ENCODE measurements at regions not wholly inside any gene's neighbourhood (a gene's known extent, or its start where the extent isn't known, plus 50 kb on each side); places are given as distances from the start of the nearest gene placed in this dataset.

DNA sequence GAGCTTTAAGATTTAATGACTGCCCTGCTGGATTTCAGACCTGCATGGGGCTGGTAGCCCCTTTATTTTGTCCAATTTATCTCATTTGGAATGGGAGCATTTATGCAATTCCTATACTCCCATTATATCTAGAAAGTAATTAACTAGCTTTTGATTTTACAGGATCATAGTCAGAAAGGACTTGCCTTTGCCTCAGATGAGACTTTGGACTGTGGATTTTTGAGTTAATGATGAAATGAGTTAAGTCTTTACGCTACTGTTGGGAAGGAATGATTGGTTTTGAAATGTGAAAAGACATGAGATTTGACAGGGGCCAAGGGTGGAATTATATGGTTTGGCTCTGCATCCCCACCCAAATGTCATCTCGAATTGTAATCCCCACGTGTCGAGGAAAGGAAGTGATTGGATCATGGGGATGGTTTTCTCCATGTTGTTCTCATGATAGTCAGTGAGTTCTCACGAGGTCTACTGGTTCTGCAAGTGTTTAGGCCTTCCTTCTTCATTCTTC lies 213.1 kb upstream of the DCN start:
- no peak for DNase-seq (ENCODE audit: low read depth)
- Histone ChIP-seq H3K36me3 (ENCODE audit: control insufficient read depth, insufficient read depth, low read length, severe bottlenecking) (no peaks in the 10 kb centered on the region), H3K4me3 (ENCODE audit: low read length) (no peak overlapping the region), H3K4me1 (ENCODE audit: control insufficient read depth, insufficient read depth, low read length) (no peaks in the 10 kb centered on the region), H3K27me3 (replicated peaks; ENCODE audit: control insufficient read depth, insufficient read depth, low read length) (no peaks in the 10 kb centered on the region), H3K9me3 (ENCODE audit: control insufficient read depth, low read length) (peaks cover 5% of the 10 kb centered on the region), H3K9ac (ENCODE audit: low read length) (no peak overlapping the region)

DNA sequence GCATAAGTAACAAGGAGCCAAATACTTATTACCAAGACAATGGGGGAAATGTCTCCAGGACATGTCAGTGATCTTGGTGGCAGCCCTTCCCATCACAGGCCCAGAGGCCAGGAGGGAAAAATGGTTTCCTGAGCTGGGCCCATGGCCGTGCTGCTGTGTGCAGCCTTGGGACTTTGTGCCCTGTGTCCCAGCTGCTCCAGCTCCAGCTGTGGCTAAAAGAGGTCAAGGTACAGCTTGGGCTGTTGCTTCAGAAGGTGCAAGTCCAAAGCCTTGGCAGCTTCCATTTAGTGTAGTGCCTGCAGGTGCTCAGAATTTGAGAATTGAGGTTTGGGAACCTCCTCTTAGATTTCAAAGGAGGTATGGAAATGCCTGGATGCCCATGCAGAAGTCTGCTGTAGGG lies 212.3 kb upstream of the DCN start:
- H3K9ac ChIP-seq (ENCODE audit: low read length): no peak overlapping the region
- peaks cover 5% of the 10 kb centered on the region for H3K9me3 ChIP-seq (ENCODE audit: control insufficient read depth, low read length)
- no peak for DNase-seq (ENCODE audit: low read depth)
- no peaks in the 10 kb centered on the region for H3K4me1 ChIP-seq (ENCODE audit: control insufficient read depth, insufficient read depth, low read length)
- no peaks in the 10 kb centered on the region for H3K27me3 ChIP-seq (replicated peaks; ENCODE audit: control insufficient read depth, insufficient read depth, low read length)
- H3K36me3 ChIP-seq (ENCODE audit: control insufficient read depth, insufficient read depth, low read length, severe bottlenecking): no peaks in the 10 kb centered on the region
- no peak overlapping the region for H3K4me3 ChIP-seq (ENCODE audit: low read length)

DNA sequence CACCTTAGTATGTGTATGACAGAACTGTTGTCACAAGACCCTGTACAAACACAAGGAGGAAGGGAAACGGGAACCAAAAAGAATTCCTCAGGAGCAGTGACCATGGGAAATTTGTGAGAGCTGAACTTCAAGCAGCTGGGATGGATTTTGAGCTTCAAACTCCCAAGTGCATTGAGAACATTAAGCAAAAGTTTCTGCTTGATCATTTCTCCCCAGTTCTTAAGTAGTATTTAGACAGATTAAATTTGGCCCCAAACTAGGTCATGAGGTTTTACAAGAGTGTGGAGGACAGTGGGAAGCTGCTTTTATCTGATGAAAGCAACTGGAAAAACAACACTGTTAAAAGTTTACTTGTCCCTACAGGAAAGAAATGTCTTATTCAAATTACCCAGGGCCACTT lies 206.0 kb upstream of the DCN start:
- H3K9ac ChIP-seq (ENCODE audit: low read length): no peak overlapping the region
- no peaks in the 10 kb centered on the region for H3K36me3 ChIP-seq (ENCODE audit: control insufficient read depth, insufficient read depth, low read length, severe bottlenecking)
- no peaks in the 10 kb centered on the region for H3K27me3 ChIP-seq (replicated peaks; ENCODE audit: control insufficient read depth, insufficient read depth, low read length)
- DNase-seq (ENCODE audit: low read depth): peak; percentile 63
- no peak overlapping the region for H3K4me3 ChIP-seq (ENCODE audit: low read length)
- H3K4me1 ChIP-seq (ENCODE audit: control insufficient read depth, insufficient read depth, low read length): no peaks in the 10 kb centered on the region
- peaks cover 5% of the 10 kb centered on the region for H3K9me3 ChIP-seq (ENCODE audit: control insufficient read depth, low read length)

DNA sequence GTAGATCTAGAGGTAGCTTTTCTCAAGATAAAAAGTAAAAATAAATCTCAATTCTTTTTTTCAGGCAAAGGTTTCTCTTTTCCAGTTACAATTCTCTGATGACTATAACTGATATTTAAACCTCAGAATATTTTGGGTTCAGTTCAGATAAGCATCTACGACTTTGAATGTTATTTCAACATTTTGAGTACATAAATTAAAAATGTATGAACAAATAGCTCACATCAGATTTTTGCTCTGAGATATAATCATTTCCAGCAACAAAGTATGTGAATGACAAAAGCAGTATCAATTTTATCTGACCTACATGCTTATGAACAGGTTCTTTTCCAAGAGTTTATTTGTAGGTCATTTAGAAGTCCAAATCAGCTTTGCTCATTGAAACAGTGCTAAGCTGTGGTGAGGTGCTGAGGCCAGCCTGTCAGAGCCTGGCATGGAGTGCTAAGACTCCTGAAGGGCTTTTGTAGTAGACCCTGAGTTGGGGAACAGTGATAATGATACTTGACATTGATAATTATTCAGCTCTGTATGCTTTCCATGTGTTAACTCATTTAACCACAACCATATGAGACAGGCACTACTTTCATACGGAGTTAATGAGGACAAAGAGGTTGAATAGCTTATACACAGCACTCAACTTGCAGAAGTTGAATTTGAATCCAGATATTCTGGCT lies 205.0 kb upstream of the DCN start:
- Histone ChIP-seq H3K9me3 (ENCODE audit: control insufficient read depth, low read length) (peaks cover 5% of the 10 kb centered on the region), H3K4me1 (ENCODE audit: control insufficient read depth, insufficient read depth, low read length) (no peaks in the 10 kb centered on the region), H3K9ac (ENCODE audit: low read length) (no peak overlapping the region), H3K36me3 (ENCODE audit: control insufficient read depth, insufficient read depth, low read length, severe bottlenecking) (no peaks in the 10 kb centered on the region), H3K27me3 (replicated peaks; ENCODE audit: control insufficient read depth, insufficient read depth, low read length) (no peaks in the 10 kb centered on the region), H3K4me3 (ENCODE audit: low read length) (no peak overlapping the region)
- DNase-seq (ENCODE audit: low read depth): peak; percentile 32

DNA sequence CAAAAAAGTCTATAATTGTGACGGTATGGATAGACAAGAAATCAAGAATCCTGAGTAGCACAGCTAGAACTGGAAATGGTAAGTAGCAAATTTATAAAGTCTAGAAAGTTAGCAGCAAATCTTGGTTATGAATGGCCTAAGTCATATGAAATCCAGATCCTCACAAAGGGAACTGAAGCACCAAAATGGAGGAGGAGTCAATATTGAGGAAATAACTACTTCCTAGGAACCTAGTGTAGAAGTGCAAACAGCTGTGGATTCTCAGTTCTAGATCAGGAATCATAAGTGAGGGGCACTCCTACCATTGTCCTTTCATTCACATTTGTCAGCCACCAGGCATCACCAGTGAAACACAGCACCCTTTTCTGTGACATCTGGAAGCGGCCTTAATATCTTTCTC lies 202.2 kb upstream of the DCN start:
- Histone ChIP-seq H3K9me3 (ENCODE audit: control insufficient read depth, low read length) (no peaks in the 10 kb centered on the region), H3K27me3 (replicated peaks; ENCODE audit: control insufficient read depth, insufficient read depth, low read length) (no peaks in the 10 kb centered on the region), H3K4me1 (ENCODE audit: control insufficient read depth, insufficient read depth, low read length) (peaks cover 15% of the 10 kb centered on the region), H3K9ac (ENCODE audit: low read length) (no peak overlapping the region), H3K36me3 (ENCODE audit: control insufficient read depth, insufficient read depth, low read length, severe bottlenecking) (no peaks in the 10 kb centered on the region), H3K4me3 (ENCODE audit: low read length) (no peak overlapping the region)
- DNase-seq (ENCODE audit: low read depth): no peak

DNA sequence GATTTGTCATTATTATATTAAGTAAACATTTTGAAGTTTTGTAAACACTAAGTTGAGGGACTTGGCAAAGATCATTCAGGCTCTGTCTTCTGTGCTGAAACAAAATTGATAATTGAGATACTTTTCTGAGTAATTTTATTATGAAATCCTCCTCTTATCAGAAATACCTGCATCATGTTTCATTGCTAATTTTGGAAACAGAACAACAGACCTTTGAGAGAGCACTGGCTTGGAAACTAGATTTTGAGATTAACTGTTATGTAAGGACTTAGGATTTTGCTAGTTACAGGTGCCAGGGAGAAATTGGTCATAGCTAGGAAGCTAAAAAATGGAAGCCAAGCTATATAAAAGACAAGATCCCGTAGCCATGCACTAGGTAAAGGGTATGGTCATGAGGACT lies 201.7 kb upstream of the DCN start:
- Histone ChIP-seq H3K4me3 (ENCODE audit: low read length) (no peak overlapping the region), H3K4me1 (ENCODE audit: control insufficient read depth, insufficient read depth, low read length) (peaks cover 19% of the 10 kb centered on the region), H3K36me3 (ENCODE audit: control insufficient read depth, insufficient read depth, low read length, severe bottlenecking) (no peaks in the 10 kb centered on the region), H3K9ac (ENCODE audit: low read length) (no peak overlapping the region), H3K27me3 (replicated peaks; ENCODE audit: control insufficient read depth, insufficient read depth, low read length) (no peaks in the 10 kb centered on the region), H3K9me3 (ENCODE audit: control insufficient read depth, low read length) (no peaks in the 10 kb centered on the region)
- no peak for DNase-seq (ENCODE audit: low read depth)

DNA sequence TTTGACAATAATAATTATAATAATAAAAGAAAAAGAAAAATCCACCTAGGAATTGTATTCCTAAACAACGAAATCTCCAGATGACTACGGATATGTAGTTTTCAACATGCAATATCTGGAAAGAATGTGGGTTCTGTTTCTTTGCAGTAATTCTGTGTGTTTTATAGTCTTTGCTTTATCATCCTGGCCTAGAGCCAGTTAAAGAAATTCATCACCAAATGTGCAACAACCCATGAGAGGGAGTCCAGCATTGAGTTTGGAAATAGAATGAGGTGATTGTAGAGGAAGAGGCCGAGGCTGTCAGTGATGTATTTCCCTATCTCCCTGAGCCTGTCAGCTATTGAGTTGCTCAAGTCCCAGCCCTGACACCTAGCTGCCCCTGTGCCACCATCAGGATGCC lies 200.5 kb upstream of the DCN start:
- DNase-seq (ENCODE audit: low read depth): no peak
- Histone ChIP-seq H3K4me1 (ENCODE audit: control insufficient read depth, insufficient read depth, low read length) (peaks cover 32% of the 10 kb centered on the region), H3K9ac (ENCODE audit: low read length) (no peak overlapping the region), H3K9me3 (ENCODE audit: control insufficient read depth, low read length) (no peaks in the 10 kb centered on the region), H3K27me3 (replicated peaks; ENCODE audit: control insufficient read depth, insufficient read depth, low read length) (no peaks in the 10 kb centered on the region), H3K4me3 (ENCODE audit: low read length) (no peak overlapping the region), H3K36me3 (ENCODE audit: control insufficient read depth, insufficient read depth, low read length, severe bottlenecking) (no peaks in the 10 kb centered on the region)

DNA sequence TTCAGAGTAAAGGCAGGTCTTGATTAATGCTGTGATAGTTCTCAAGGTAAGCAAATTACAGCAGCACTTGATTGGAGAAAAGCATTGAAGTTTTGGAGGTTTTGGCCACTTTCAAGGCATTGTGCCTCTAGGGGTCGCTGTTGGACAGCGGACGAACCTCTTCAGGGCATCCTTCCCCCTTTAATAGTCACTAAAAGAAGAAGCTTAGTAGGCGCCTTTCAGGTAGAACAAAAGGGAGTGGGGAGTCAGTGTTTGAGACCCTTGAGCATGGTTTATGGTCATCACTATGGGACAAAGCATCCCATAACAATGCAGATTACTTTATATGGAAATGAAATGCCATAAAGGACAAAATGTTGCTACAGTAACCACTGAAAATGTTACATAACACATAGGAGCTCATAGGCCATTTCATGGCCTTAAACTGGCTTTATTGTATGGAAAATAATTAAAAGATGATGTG lies 199.5 kb upstream of the DCN start:
- Histone ChIP-seq H3K27me3 (replicated peaks; ENCODE audit: control insufficient read depth, insufficient read depth, low read length) (no peaks in the 10 kb centered on the region), H3K9ac (ENCODE audit: low read length) (peak overlapping the region; percentile 89), H3K9me3 (ENCODE audit: control insufficient read depth, low read length) (no peaks in the 10 kb centered on the region), H3K4me1 (ENCODE audit: control insufficient read depth, insufficient read depth, low read length) (peaks cover 41% of the 10 kb centered on the region), H3K4me3 (ENCODE audit: low read length) (peak overlapping the region; percentile 82), H3K36me3 (ENCODE audit: control insufficient read depth, insufficient read depth, low read length, severe bottlenecking) (no peaks in the 10 kb centered on the region)
- DNase-seq (ENCODE audit: low read depth): peak; percentile 94

DNA sequence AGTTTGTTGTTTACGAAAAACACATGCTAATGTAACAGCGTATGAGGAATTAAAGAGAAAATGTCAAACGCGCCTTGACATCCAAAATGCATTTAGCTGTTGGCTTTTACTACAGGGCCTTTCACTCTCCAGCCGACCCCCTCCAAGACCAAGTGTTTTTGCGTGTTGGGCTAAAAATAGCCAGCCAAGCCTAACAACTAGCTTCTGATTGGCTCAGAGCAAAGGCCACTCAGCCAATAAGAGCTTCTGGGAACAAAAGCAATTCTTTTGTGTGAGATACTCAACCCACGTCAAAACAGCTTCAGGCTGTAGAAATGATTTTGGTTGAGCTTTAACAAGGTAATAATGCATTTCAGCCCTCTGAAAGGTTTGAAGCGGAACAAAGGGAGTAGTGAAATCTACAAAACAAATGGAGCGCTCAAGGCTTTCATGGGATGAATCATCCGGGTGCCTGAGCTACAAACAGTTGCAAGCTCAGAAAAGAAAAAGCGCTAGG lies 198.7 kb upstream of the DCN start:
- peaks cover 43% of the 10 kb centered on the region for H3K4me1 ChIP-seq (ENCODE audit: control insufficient read depth, insufficient read depth, low read length)
- DNase-seq (ENCODE audit: low read depth): peak; percentile 92
- no peaks in the 10 kb centered on the region for H3K36me3 ChIP-seq (ENCODE audit: control insufficient read depth, insufficient read depth, low read length, severe bottlenecking)
- peak overlapping the region; percentile 89 for H3K9ac ChIP-seq (ENCODE audit: low read length)
- H3K9me3 ChIP-seq (ENCODE audit: control insufficient read depth, low read length): no peaks in the 10 kb centered on the region
- H3K4me3 ChIP-seq (ENCODE audit: low read length): peak overlapping the region; percentile 82
- no peaks in the 10 kb centered on the region for H3K27me3 ChIP-seq (replicated peaks; ENCODE audit: control insufficient read depth, insufficient read depth, low read length)

DNA sequence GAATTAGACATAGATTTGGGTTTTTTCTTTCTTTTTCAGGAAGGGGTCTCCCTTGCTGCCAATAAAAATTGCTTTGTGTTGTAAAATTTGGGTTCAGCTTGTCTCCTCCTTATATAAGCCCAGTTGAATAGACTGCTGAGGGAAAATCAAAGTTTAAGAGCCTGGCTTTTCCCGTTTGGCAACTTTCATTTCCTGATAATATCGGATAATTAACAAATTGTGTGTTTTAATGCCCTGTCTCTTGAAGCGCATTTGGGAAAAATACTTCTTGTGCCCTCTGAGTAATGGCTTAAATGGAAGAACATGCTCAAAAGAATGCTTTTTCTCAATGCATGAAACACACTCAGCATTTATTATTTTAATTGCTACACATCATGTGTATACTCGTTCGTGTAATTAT lies 198.0 kb upstream of the DCN start:
- peak; percentile 36 for DNase-seq (ENCODE audit: low read depth)
- Histone ChIP-seq H3K4me1 (ENCODE audit: control insufficient read depth, insufficient read depth, low read length) (peaks cover 43% of the 10 kb centered on the region), H3K9me3 (ENCODE audit: control insufficient read depth, low read length) (peaks cover under 1% of the 10 kb centered on the region), H3K27me3 (replicated peaks; ENCODE audit: control insufficient read depth, insufficient read depth, low read length) (no peaks in the 10 kb centered on the region), H3K36me3 (ENCODE audit: control insufficient read depth, insufficient read depth, low read length, severe bottlenecking) (no peaks in the 10 kb centered on the region), H3K4me3 (ENCODE audit: low read length) (peak overlapping the region; percentile 82), H3K9ac (ENCODE audit: low read length) (peak overlapping the region; percentile 89)

DNA sequence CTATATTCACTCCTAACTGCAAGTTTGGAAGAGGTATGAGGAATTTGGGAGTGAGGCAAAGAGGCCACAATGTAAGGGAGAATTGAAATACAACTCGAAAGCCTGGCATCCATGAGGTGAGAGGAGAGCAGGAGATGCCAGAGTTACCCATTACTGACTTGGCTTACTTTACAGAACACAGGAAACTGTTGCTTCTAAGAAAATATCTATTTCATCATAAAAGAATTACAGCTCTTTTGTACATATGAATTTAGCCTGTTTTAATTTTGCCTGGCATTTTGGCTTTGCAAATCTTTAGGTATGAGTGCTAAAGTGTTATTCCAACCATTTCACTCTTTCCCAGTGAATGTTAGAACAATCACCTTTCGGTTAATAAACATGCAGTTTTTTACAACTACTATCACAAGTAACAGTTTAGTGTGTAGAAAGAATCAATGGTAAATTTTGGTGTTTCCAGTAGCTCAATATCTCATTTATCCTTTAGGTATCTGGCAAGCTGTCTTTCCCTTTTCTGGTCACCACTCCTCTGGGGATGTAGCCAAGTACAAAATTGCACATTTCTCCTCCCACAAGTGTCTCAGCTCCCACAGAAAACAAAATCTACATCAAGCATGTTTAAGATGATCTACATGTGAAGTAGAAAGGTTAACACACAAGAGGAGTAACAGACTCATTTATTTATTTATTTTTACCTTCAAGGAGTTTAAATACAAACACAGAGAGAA lies 196.6 kb upstream of the DCN start:
- no peaks in the 10 kb centered on the region for H3K36me3 ChIP-seq (ENCODE audit: control insufficient read depth, insufficient read depth, low read length, severe bottlenecking)
- H3K9ac ChIP-seq (ENCODE audit: low read length): peak overlapping the region; percentile 72
- H3K27me3 ChIP-seq (replicated peaks; ENCODE audit: control insufficient read depth, insufficient read depth, low read length): no peaks in the 10 kb centered on the region
- peak overlapping the region; percentile 48 for H3K4me3 ChIP-seq (ENCODE audit: low read length)
- peaks cover 2% of the 10 kb centered on the region for H3K9me3 ChIP-seq (ENCODE audit: control insufficient read depth, low read length)
- peaks cover 43% of the 10 kb centered on the region for H3K4me1 ChIP-seq (ENCODE audit: control insufficient read depth, insufficient read depth, low read length)
- peak; percentile 72 for DNase-seq (ENCODE audit: low read depth)
